SK-N-SH treated with all-trans-retinoic acid at 6 μM for 48 hours (cell line): ENCODE measurements at regions not wholly inside any gene's neighbourhood (a gene's known extent, or its start where the extent isn't known, plus 50 kb on each side); places are given as distances from the start of the nearest gene placed in this dataset.

Experiments used
- ATAC-seq: fragments of 200-7000 bp; cut with Tn5 transposase; 3 replicates; pipeline ENCODE4 v1.9.1; 2020; ENCODE audit warnings: mild to moderate bottlenecking, moderate library complexity
- ARNTL ChIP-seq: fragments of 450-650 bp; formaldehyde crosslinking; IDR thresholded peaks from 2 replicates; pipeline ENCODE4 v1.5.0; 2020; ENCODE audit warnings: low read depth, mild to moderate bottlenecking, moderate library complexity, borderline replicate concordance
- BACH2 ChIP-seq: fragments of 250-450 bp; sonication (Bioruptor Pico); IDR thresholded peaks from 2 replicates; pipeline ENCODE4 v1.9.0; 2021; ENCODE audit warnings: mild to moderate bottlenecking, borderline replicate concordance
- CSDC2 ChIP-seq: fragments of 250-450 bp; sonication (Bioruptor Pico); IDR thresholded peaks from 2 replicates; pipeline ENCODE4 v1.5.0; 2020; ENCODE audit warnings: mild to moderate bottlenecking, moderate library complexity
- CSRNP3 ChIP-seq: fragments of 250-450 bp; sonication (Bioruptor Pico); IDR thresholded peaks from 2 replicates; pipeline ENCODE4 v1.5.1; 2021; ENCODE audit warnings: mild to moderate bottlenecking, moderate library complexity
- ESRRG ChIP-seq: fragments of 250-450 bp; sonication (Bioruptor Pico); IDR thresholded peaks from 2 replicates; pipeline ENCODE4 v1.6.1; 2021; ENCODE audit warnings: mild to moderate bottlenecking
- GLIS3 ChIP-seq: fragments of 250-450 bp; sonication (Bioruptor Pico); IDR thresholded peaks from 2 replicates; pipeline ENCODE4 v1.5.0; 2020; ENCODE audit warnings: mild to moderate bottlenecking, moderate library complexity
- ISL1 ChIP-seq: fragments of 250-450 bp; sonication (Bioruptor Pico); IDR thresholded peaks from 2 replicates; pipeline ENCODE4 v2.1.2; 2022; ENCODE audit warnings: mild to moderate bottlenecking, moderate library complexity
- OSR1 ChIP-seq: fragments of 250-450 bp; sonication (Bioruptor Pico); IDR thresholded peaks from 2 replicates; pipeline ENCODE4 v1.8.0; 2022; ENCODE audit warnings: moderate library complexity, mild to moderate bottlenecking, inconsistent platforms
- PATZ1 ChIP-seq: fragments of 250-450 bp; sonication (Bioruptor Pico); IDR thresholded peaks from 2 replicates; pipeline ENCODE4 v1.8.0; 2020; ENCODE audit warnings: mild to moderate bottlenecking, moderate library complexity, borderline replicate concordance
- POU6F1 ChIP-seq: fragments of 250-450 bp; sonication (Bioruptor Pico); IDR thresholded peaks from 2 replicates; pipeline ENCODE4 v1.8.0; 2021; ENCODE audit warnings: low read depth, mild to moderate bottlenecking, moderate library complexity, borderline replicate concordance
- PPARA ChIP-seq: fragments of 250-450 bp; sonication (Bioruptor Pico); IDR thresholded peaks from 2 replicates; pipeline ENCODE4 v1.5.0; 2020; ENCODE audit warnings: mild to moderate bottlenecking, borderline replicate concordance
- RARB ChIP-seq: fragments of 250-450 bp; sonication (Bioruptor Pico); IDR thresholded peaks from 2 replicates; pipeline ENCODE4 v1.8.0; 2021; ENCODE audit warnings: mild to moderate bottlenecking, moderate library complexity
- SNAI2 ChIP-seq: fragments of 250-450 bp; sonication (Bioruptor Pico); IDR thresholded peaks from 2 replicates; pipeline ENCODE4 v1.5.0; 2020; ENCODE audit warnings: mild to moderate bottlenecking, moderate library complexity
- TCF4 ChIP-seq: fragments of 250-450 bp; sonication (Bioruptor Pico); IDR thresholded peaks from 2 replicates; pipeline ENCODE4 v1.8.0; 2021; ENCODE audit warnings: mild to moderate bottlenecking, moderate library complexity, borderline replicate concordance
- TOX ChIP-seq: fragments of 250-450 bp; sonication (Bioruptor Pico); IDR thresholded peaks from 2 replicates; pipeline ENCODE4 v1.8.0; 2021; ENCODE audit warnings: mild to moderate bottlenecking, moderate library complexity, borderline replicate concordance
- TSHZ2 ChIP-seq: fragments of 250-450 bp; sonication (Bioruptor Pico); IDR thresholded peaks from 2 replicates; pipeline ENCODE4 v1.5.0; 2020; ENCODE audit warnings: mild to moderate bottlenecking, moderate library complexity
- ZC3H10 ChIP-seq: fragments of 250-450 bp; sonication (Bioruptor Pico); IDR thresholded peaks from 2 replicates; pipeline ENCODE4 v1.5.1; 2021; ENCODE audit warnings: mild to moderate bottlenecking, moderate library complexity
- ZFP30 ChIP-seq: fragments of 450-650 bp; formaldehyde crosslinking; IDR thresholded peaks from 2 replicates; pipeline ENCODE4 v1.5.0; 2022; ENCODE audit warnings: mild to moderate bottlenecking, moderate library complexity
- ZNF70 ChIP-seq: fragments of 450-650 bp; formaldehyde crosslinking; IDR thresholded peaks from 2 replicates; pipeline ENCODE4 v1.5.0; 2020; ENCODE audit warnings: mild to moderate bottlenecking, moderate library complexity
- ZNF8 ChIP-seq: fragments of 450-650 bp; formaldehyde crosslinking; IDR thresholded peaks from 2 replicates; pipeline ENCODE4 v1.5.0; 2020; ENCODE audit warnings: mild to moderate bottlenecking, moderate library complexity

- ATAC-seq = no peak
- TF ChIP-seq ESRRG (CRISPR knock-in tag) = no peak
- no peak for TF ChIP-seq PATZ1 (CRISPR knock-in tag)
- no peak for TF ChIP-seq POU6F1
- TF ChIP-seq TOX (CRISPR knock-in tag) = no peak
Observed at GRCh38 chr5:6216471-6217075, 161.8 kb downstream of the MED10 start.

- ATAC-seq = no peak
- TF ChIP-seq CSDC2 (CRISPR knock-in tag) (no peak), OSR1 (CRISPR knock-in tag) (no peak), ZNF8 (CRISPR knock-in tag) (no peak), ISL1 (CRISPR knock-in tag) (no peak), ZNF70 (CRISPR knock-in tag) (no peak), PATZ1 (CRISPR knock-in tag) (no peak)
Observed at GRCh38 chr5:6215891-6216290, 162.5 kb downstream of the MED10 start.

- TF ChIP-seq ZC3H10 (CRISPR knock-in tag) = no peak
- no peak for TF ChIP-seq ARNTL
- TF ChIP-seq ESRRG (CRISPR knock-in tag) = no peak
- no peak for TF ChIP-seq TCF4 (CRISPR knock-in tag)
- no peak for TF ChIP-seq RARB (CRISPR knock-in tag)
- TF ChIP-seq ZFP30 = no peak
- no peak for TF ChIP-seq POU6F1
- no peak for TF ChIP-seq ZNF8 (CRISPR knock-in tag)
- TF ChIP-seq GLIS3 (CRISPR knock-in tag) = no peak
- TF ChIP-seq OSR1 (CRISPR knock-in tag) = no peak
- TF ChIP-seq CSRNP3 (CRISPR knock-in tag) = no peak
- TF ChIP-seq PPARA = no peak
- no peak for TF ChIP-seq TSHZ2 (CRISPR knock-in tag)
- no peak for TF ChIP-seq BACH2 (CRISPR knock-in tag)
- TF ChIP-seq SNAI2 (CRISPR knock-in tag) = no peak
- no peak for TF ChIP-seq ISL1 (CRISPR knock-in tag)
- no peak for TF ChIP-seq CSDC2 (CRISPR knock-in tag)
- ATAC-seq = no peak
Observed at GRCh38 chr5:6212244-6212643, 166.1 kb downstream of the MED10 start.
